K562 (cell line): ENCODE measurements at regions not wholly inside any gene's neighbourhood (a gene's known extent, or its start where the extent isn't known, plus 50 kb on each side); places are given as distances from the start of the nearest gene placed in this dataset.

Experiments used
- CBX8 ChIP-seq: fragments of 200-600 bp; sonication (generic); IDR thresholded peaks from 2 replicates; pipeline ENCODE4 v1.6.1; 2012; ENCODE audit warnings: borderline replicate concordance, mixed run types, low read depth, mild to moderate bottlenecking, moderate library complexity, mixed read lengths, low read length, control low read depth, inconsistent platforms; ENCODE audit not compliant: poor library complexity, severe bottlenecking; ENCODE audit errors: extremely low read depth
- DPF2 ChIP-seq: fragments of 450-650 bp; IDR thresholded peaks from 2 replicates; pipeline ENCODE4 v1.6.1; 2016
- E2F5 ChIP-seq: sonication (generic); formaldehyde crosslinking; IDR thresholded peaks from 2 replicates; pipeline ENCODE4 v1.8.0; 2022; ENCODE audit warnings: mild to moderate bottlenecking, missing genetic modification reagents
- ESRRA ChIP-seq: fragments of 450-650 bp; IDR thresholded peaks from 2 replicates; pipeline ENCODE4 v1.6.1; 2014; ENCODE audit warnings: low read depth, mild to moderate bottlenecking, moderate library complexity, borderline replicate concordance
- EZH2 ChIP-seq: IDR thresholded peaks from 2 replicates; pipeline ENCODE4 v1.6.1; 2012; ENCODE audit warnings: low read depth, mild to moderate bottlenecking, inconsistent platforms, low read length, borderline replicate concordance
- KAT2B ChIP-seq: IDR thresholded peaks from one replicate; pipeline ENCODE4 v1.6.1; 2012; ENCODE audit warnings: low read depth, mild to moderate bottlenecking, control low read depth, inconsistent platforms, low read length, moderate library complexity
- MTF1 ChIP-seq: fragments of 250-450 bp; sonication (Bioruptor Pico); IDR thresholded peaks from 2 replicates; pipeline ENCODE4 v1.9.0; 2021; ENCODE audit warnings: moderate library complexity, mild to moderate bottlenecking, inconsistent platforms, borderline replicate concordance
- REST ChIP-seq, 2 experiments: fragments of 450-650 bp; formaldehyde crosslinking in 1 of 2; IDR thresholded peaks; 2 replicates each; pipeline versions ENCODE4 v1.4.0 to v1.6.1; 2014 to 2020; ENCODE audit warnings: mild to moderate bottlenecking in 2 of 2, borderline replicate concordance in 1 of 2, low read depth in 1 of 2

GRCh38 chr13:80259159-80259558 lies 81.8 kb downstream of the SPRY2 start:
- TF ChIP-seq MTF1 (CRISPR knock-in tag) (no peak), ESRRA (no peak), CBX8 (no peak), EZH2 (no peak), DPF2 (no peak), REST (IDR thresholded peaks at IDR 0.05; ENCODE audit: borderline replicate concordance) (no peak), REST (CRISPR knock-in tag; IDR thresholded peaks at IDR 0.05; ENCODE audit: low read depth) (no peak), E2F5 (CRISPR knock-in tag) (no peak), KAT2B (no peak)
